Uterus (tissue), 3 donors: ENCODE measurements at regions not wholly inside any gene's neighbourhood (a gene's known extent, or its start where the extent isn't known, plus 50 kb on each side); places are given as distances from the start of the nearest gene placed in this dataset.

Experiments used
- DNase-seq, 2 donors: peaks; one replicate each; pipeline ENCODE4 v3.0.0-alpha.2; 2019 to 2020
- H3K27ac ChIP-seq, 2 donors: fragments of 200-600 bp; sonication (generic); 1 replicate in 1 of 2; 2 replicates in 1 of 2; pipeline ENCODE4 v1.5.1; 2016 to 2018
- H3K27me3 ChIP-seq, 2 donors: fragments of 200-600 bp; sonication (generic); one replicate each; pipeline ENCODE4 v1.5.1; 2018 to 2019; ENCODE audit warnings: control low read depth in 1 of 2
- H3K36me3 ChIP-seq, 2 donors: fragments of 200-600 bp; sonication (generic); one replicate each; pipeline ENCODE4 v1.5.1; 2019; ENCODE audit warnings: control low read depth in 1 of 2
- H3K4me1 ChIP-seq, 2 donors: fragments of 200-600 bp; sonication (generic); one replicate each; pipeline ENCODE4 v1.5.1; 2018 to 2019; ENCODE audit warnings: control low read depth in 1 of 2
- H3K4me3 ChIP-seq, 2 donors: fragments of 200-600 bp; sonication (generic); 1 replicate in 1 of 2; 2 replicates in 1 of 2; pipeline ENCODE4 v1.5.1; 2018 to 2019; ENCODE audit warnings: mild to moderate bottlenecking in 1 of 2
- H3K9me3 ChIP-seq, 2 donors: fragments of 200-600 bp; sonication (generic); one replicate each; pipeline ENCODE4 v1.5.1; 2019; ENCODE audit warnings: control low read depth in 1 of 2
- CTCF ChIP-seq, 4 experiments: fragments of 200-600 bp in 2 of 4; fragments of 450-650 bp in 2 of 4; sonication (generic) in 2 of 4; IDR thresholded peaks; one replicate each; pipeline ENCODE4 v1.5.1; 2016 to 2019; ENCODE audit warnings: antibody characterized with exemption in 4 of 4, mild to moderate bottlenecking in 2 of 4, moderate library complexity in 1 of 4
- POLR2A ChIP-seq, 2 donors: fragments of 450-650 bp; IDR thresholded peaks; one replicate each; pipeline ENCODE4 v1.6.1; 2016; ENCODE audit warnings: antibody characterized with exemption in 2 of 2, mild to moderate bottlenecking in 1 of 2, moderate library complexity in 1 of 2
- intact Hi-C: fragments of 100-400 bp; cut with DNase I; formaldehyde crosslinking; loops from one replicate; pipeline ENCODE4 v1.15.1; 2023; ENCODE audit warnings: low total_unique reads
- donor health status: DM: yes; HTN: yes; CAD: no.

DNA sequence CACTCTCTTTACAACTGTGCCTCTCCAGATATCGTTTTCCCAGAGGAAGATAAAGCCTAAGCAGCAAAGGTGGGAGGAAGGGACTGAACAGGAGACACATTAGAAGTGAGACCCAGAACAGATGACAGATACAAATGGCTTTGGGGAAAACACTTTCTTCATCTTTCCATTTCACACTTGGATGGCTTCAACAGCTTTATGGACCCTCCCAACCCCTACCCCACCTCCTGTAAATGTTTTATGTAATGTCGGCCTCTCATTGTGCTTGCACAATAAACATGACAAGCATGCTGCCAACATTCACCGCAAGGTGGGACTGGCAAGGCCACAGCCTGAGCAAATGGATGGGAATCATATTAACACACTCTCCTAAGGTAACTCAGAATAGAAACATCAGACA, 1088.6 kb downstream of the TUSC7 start:
- H3K36me3 ChIP-seq, result no peaks in the 10 kb centered on the region
- no peaks in the 10 kb centered on the region for H3K4me1 ChIP-seq
- intact Hi-C loops, result no loop called here
- no peak overlapping the region for H3K27ac ChIP-seq
- no peak overlapping the region for H3K4me3 ChIP-seq
- DNase-seq, result no peak
- H3K9me3 ChIP-seq, result no peaks in the 10 kb centered on the region
- TF ChIP-seq CTCF (IDR thresholded peaks at IDR 0.05) (no peak), POLR2A (IDR thresholded peaks at IDR 0.05) (no peak)
- H3K27me3 ChIP-seq, result no peaks in the 10 kb centered on the region

DNA sequence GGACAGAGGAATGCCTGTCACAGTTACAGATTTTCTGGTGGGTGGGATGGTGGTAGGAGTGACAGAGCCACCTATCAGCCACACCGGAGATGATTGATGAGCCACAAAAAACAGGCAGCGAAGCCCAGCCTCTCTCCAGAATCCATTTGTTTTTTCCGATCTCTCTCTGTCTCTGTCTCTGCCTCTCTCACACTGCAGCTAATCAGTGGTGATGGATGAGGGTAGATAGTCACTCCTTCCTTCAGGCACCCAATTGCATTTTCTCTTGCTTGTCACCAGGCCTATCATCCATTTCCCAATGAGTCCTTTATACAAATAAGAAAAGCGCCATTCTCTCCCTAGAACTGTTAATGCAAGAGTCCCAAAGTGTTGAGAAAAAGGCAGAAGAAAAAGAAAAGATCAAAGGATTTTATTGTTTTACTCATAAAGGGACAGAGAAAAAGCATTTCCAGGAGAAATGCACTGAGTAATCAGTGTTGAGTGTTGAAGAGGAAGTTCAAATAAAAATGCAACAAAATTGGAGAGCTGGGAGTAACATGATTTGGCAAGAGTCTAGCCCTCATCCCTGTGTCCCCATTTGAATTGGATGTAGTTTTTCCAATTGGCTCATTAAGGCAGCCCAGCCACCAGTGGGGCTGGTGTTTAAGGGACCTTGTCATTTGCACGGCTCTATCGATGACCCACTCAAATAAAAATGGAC, 1089.3 kb downstream of the TUSC7 start:
- TF ChIP-seq POLR2A (IDR thresholded peaks at IDR 0.05), result no peak
- TF ChIP-seq CTCF (IDR thresholded peaks at IDR 0.05), result no peak
- no peak overlapping the region for H3K4me3 ChIP-seq
- no peaks in the 10 kb centered on the region for H3K9me3 ChIP-seq
- no peak for DNase-seq
- no peaks in the 10 kb centered on the region for H3K4me1 ChIP-seq
- H3K27ac ChIP-seq, result peak overlapping the region in 1 of 2 donors; percentile 25
- intact Hi-C loops, result no loop called here
- no peaks in the 10 kb centered on the region for H3K36me3 ChIP-seq
- H3K27me3 ChIP-seq, result no peaks in the 10 kb centered on the region

- intact Hi-C loops, result no loop called here
- no peak overlapping the region for H3K27ac ChIP-seq
- no peak overlapping the region for H3K4me3 ChIP-seq
- H3K27me3 ChIP-seq, result no peaks in the 10 kb centered on the region
- H3K36me3 ChIP-seq, result no peaks in the 10 kb centered on the region
- H3K4me1 ChIP-seq, result no peaks in the 10 kb centered on the region
- H3K9me3 ChIP-seq, result no peaks in the 10 kb centered on the region
- TF ChIP-seq POLR2A (IDR thresholded peaks at IDR 0.05) (no peak), CTCF (IDR thresholded peaks at IDR 0.05) (no peak)
- no peak for DNase-seq
Measured at GRCh38 chr3:117799387-117799735, 1089.8 kb downstream of the TUSC7 start.

DNA sequence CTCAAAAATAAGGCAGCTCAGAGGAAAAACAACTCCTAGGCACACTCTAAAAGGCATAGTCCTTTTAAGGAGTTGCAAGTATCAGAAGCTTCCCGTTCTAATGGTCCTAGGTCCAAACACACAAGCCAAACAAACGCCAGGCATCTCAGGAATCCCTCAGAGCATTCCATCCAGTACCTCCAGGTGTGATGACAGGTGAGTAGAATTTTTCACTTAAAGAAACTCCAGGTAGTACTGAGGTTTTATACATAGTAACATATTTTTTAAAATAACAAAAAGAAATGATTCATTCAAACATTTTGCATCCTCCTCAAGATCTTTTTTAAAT, 1092.3 kb downstream of the TUSC7 start:
- H3K4me1 ChIP-seq, result no peaks in the 10 kb centered on the region
- intact Hi-C loops, result no loop called here
- H3K9me3 ChIP-seq, result no peaks in the 10 kb centered on the region
- no peak overlapping the region for H3K4me3 ChIP-seq
- TF ChIP-seq CTCF (IDR thresholded peaks at IDR 0.05) (no peak), POLR2A (IDR thresholded peaks at IDR 0.05) (no peak)
- H3K27ac ChIP-seq, result no peak overlapping the region
- H3K27me3 ChIP-seq, result no peaks in the 10 kb centered on the region
- DNase-seq, result no peak
- H3K36me3 ChIP-seq, result no peaks in the 10 kb centered on the region

GRCh38 chr3:117809186-117810081, 1099.9 kb downstream of the TUSC7 start:
- Histone ChIP-seq H3K36me3 (no peaks in the 10 kb centered on the region), H3K4me3 (no peak overlapping the region), H3K27me3 (no peaks in the 10 kb centered on the region), H3K9me3 (no peaks in the 10 kb centered on the region), H3K27ac (no peak overlapping the region), H3K4me1 (no peaks in the 10 kb centered on the region)
- intact Hi-C loops, result no loop called here
- TF ChIP-seq CTCF (IDR thresholded peaks at IDR 0.05) (no peak), POLR2A (IDR thresholded peaks at IDR 0.05) (no peak)
- no peak for DNase-seq
